Panc1 (cell line): ENCODE measurements at regions not wholly inside any gene's neighbourhood (a gene's known extent, or its start where the extent isn't known, plus 50 kb on each side); places are given as distances from the start of the nearest gene placed in this dataset.

Experiments
- ATAC-seq: fragments of 200-7000 bp; cut with Tn5 transposase; 2 replicates; pipeline ENCODE4 v1.9.1; 2020; ENCODE audit warnings: mild to moderate bottlenecking, moderate library complexity
- BruUV-seq: library from RNA; stranded (reverse); fragments of 400-500 nt; replicated peaks from 2 replicates; lab custom pipeline; 2021; lab: Mats Ljungman, UMichigan
- CTCF ChIA-PET: fragments of 300-600 bp; sonication (Branson Sonifier 250); formaldehyde crosslinking; loops from one replicate; lab custom pipeline; 2022; ENCODE audit warnings: antibody characterized with exemption; lab: Charles Lee
- POLR2A ChIA-PET: fragments of 300-600 bp; sonication (Branson Sonifier 250); formaldehyde crosslinking; loops from one replicate; lab custom pipeline; 2022; ENCODE audit warnings: antibody characterized with exemption; lab: Charles Lee
- DNase-seq: peaks from one replicate; pipeline ENCODE4 v3.0.0-alpha.2; 2010; ENCODE audit warnings: low read depth, low spot score
- H3K27ac ChIP-seq: 2 replicates; pipeline ENCODE4 v1.5.1; 2011; ENCODE audit warnings: mild to moderate bottlenecking, low read length, inconsistent platforms
- H3K27me3 ChIP-seq: fragments of 200-500 bp; sonication (Bioruptor generic); 2 replicates; pipeline ENCODE4 v1.6.0; 2014; ENCODE audit warnings: low read length, inconsistent platforms; ENCODE audit not compliant: control insufficient read depth, insufficient read depth
- H3K36me3 ChIP-seq: fragments of 200-500 bp; sonication (Bioruptor generic); 2 replicates; pipeline ENCODE4 v1.5.1; 2014; ENCODE audit warnings: inconsistent platforms, mild to moderate bottlenecking, low read length, moderate library complexity; ENCODE audit not compliant: control insufficient read depth, insufficient read depth
- H3K4me1 ChIP-seq: 2 replicates; pipeline ENCODE4 v1.5.1; 2011; ENCODE audit warnings: inconsistent platforms, mild to moderate bottlenecking, low read length, moderate library complexity; ENCODE audit not compliant: control insufficient read depth, insufficient read depth
- H3K4me3 ChIP-seq, 2 experiments: 2 replicates each; pipeline ENCODE4 v1.5.1; 2011 to 2012; ENCODE audit warnings: low read depth in 2 of 2, low read length in 2 of 2, mild to moderate bottlenecking in 2 of 2, inconsistent platforms in 1 of 2, moderate library complexity in 1 of 2
- H3K9me3 ChIP-seq: fragments of 200-500 bp; sonication (Bioruptor generic); 2 replicates; pipeline ENCODE4 v1.5.1; 2014; ENCODE audit warnings: low read depth, mild to moderate bottlenecking, inconsistent platforms, low read length, moderate library complexity; ENCODE audit not compliant: control insufficient read depth, insufficient read depth
- CTCF ChIP-seq: fragments of 450-650 bp; IDR thresholded peaks from 2 replicates; pipeline ENCODE4 v1.5.1; 2017; ENCODE audit warnings: mild to moderate bottlenecking
- POLR2AphosphoS5 ChIP-seq: IDR thresholded peaks from 2 replicates; pipeline ENCODE4 v1.6.1; 2012; ENCODE audit warnings: mild to moderate bottlenecking, low read depth, low read length, moderate library complexity
- SIN3A ChIP-seq: IDR thresholded peaks from 2 replicates; pipeline ENCODE4 v1.6.1; 2012; ENCODE audit warnings: low read depth, mild to moderate bottlenecking, low read length, moderate library complexity, borderline replicate concordance; ENCODE audit not compliant: insufficient read depth
- TCF7L2 ChIP-seq: IDR thresholded peaks from 2 replicates; pipeline ENCODE4 v1.6.1; 2011; ENCODE audit warnings: mild to moderate bottlenecking, low read depth, low read length, inconsistent platforms
- in situ Hi-C: cut with HindIII; loops from 2 replicates; pipeline ENCODE4 v1.10.0; 2016; ENCODE audit warnings: low sequenced_read_pairs, low pct_unique_long_range_greater_than_20kb
- intact Hi-C: fragments of 100-400 bp; cut with micrococcal nuclease; formaldehyde crosslinking; loops from one replicate; pipeline ENCODE4 v1.10.0; 2022; ENCODE audit not compliant: unreplicated experiment
- TF ChIP-seq, protein P1 (sequence below), 2 experiments: IDR thresholded peaks; 2 replicates each; pipeline ENCODE4 v1.6.1; 2011 to 2012; ENCODE audit warnings: low read depth in 2 of 2, control low read depth in 1 of 2, low read length in 1 of 2, mild to moderate bottlenecking in 1 of 2, moderate library complexity in 1 of 2; ENCODE audit not compliant: insufficient read depth in 1 of 2

- CTCF ChIA-PET: no interaction called here
Measured at GRCh38 chr21:41037212-41037611, 130.7 kb upstream of the BACE2 start.

DNA sequence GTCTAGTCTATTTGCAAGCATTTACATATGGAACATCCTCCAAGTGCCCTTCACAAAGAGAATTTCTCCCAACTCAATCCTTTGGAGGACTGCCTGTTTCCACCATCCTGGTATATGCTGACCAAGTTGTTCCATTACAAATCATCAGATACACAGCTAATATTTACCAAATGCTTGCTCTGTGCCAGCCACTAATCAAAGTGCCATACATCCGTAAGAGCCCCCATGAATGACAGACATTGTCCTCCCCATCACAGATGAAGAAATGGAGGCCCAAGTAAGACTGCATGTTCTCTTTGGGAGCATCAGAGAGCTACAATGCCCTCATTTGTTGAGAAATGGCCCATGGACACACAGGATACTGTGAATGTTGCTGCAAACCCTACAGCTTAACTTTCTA is 130.0 kb upstream of the BACE2 start:
- ATAC-seq: no peak
- CTCF ChIA-PET: no interaction called here
- no peak overlapping the region for H3K27ac ChIP-seq
- H3K4me1 ChIP-seq: no peaks in the 10 kb centered on the region
- H3K36me3 ChIP-seq: no peaks in the 10 kb centered on the region
- no peak for DNase-seq
- TF ChIP-seq SIN3A (no peak), TCF7L2 (no peak), CTCF (no peak)
- TF ChIP-seq, protein P1, sequence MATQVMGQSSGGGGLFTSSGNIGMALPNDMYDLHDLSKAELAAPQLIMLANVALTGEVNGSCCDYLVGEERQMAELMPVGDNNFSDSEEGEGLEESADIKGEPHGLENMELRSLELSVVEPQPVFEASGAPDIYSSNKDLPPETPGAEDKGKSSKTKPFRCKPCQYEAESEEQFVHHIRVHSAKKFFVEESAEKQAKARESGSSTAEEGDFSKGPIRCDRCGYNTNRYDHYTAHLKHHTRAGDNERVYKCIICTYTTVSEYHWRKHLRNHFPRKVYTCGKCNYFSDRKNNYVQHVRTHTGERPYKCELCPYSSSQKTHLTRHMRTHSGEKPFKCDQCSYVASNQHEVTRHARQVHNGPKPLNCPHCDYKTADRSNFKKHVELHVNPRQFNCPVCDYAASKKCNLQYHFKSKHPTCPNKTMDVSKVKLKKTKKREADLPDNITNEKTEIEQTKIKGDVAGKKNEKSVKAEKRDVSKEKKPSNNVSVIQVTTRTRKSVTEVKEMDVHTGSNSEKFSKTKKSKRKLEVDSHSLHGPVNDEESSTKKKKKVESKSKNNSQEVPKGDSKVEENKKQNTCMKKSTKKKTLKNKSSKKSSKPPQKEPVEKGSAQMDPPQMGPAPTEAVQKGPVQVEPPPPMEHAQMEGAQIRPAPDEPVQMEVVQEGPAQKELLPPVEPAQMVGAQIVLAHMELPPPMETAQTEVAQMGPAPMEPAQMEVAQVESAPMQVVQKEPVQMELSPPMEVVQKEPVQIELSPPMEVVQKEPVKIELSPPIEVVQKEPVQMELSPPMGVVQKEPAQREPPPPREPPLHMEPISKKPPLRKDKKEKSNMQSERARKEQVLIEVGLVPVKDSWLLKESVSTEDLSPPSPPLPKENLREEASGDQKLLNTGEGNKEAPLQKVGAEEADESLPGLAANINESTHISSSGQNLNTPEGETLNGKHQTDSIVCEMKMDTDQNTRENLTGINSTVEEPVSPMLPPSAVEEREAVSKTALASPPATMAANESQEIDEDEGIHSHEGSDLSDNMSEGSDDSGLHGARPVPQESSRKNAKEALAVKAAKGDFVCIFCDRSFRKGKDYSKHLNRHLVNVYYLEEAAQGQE (IDR thresholded peaks at IDR 0.05; ENCODE audit: insufficient read depth in 1 of 2, low read depth in 2 of 2, low read length in 1 of 2): no peak
- H3K4me3 ChIP-seq: no peak overlapping the region
- no TSS peak for BruUV-seq
- H3K27me3 ChIP-seq: no peaks in the 10 kb centered on the region
- POLR2A ChIA-PET: no interaction called here
- intact Hi-C loops: no loop called here
- no peaks in the 10 kb centered on the region for H3K9me3 ChIP-seq
- in situ Hi-C loops: no loop called here

More at GRCh38 chr21:41037212-41037611, 130.7 kb upstream of the BACE2 start:
- POLR2A ChIA-PET: no interaction called here
- no peaks in the 10 kb centered on the region for H3K4me1 ChIP-seq
- H3K36me3 ChIP-seq: no peaks in the 10 kb centered on the region
- in situ Hi-C loops: no loop called here
- ATAC-seq: no peak
- TF ChIP-seq CTCF (no peak), TCF7L2 (no peak), POLR2AphosphoS5 (no peak)
- TF ChIP-seq, protein P1 (IDR thresholded peaks at IDR 0.05; ENCODE audit: insufficient read depth in 1 of 2, low read depth in 2 of 2, low read length in 1 of 2): no peak
- H3K9me3 ChIP-seq: no peaks in the 10 kb centered on the region
- H3K27me3 ChIP-seq: no peaks in the 10 kb centered on the region
- H3K4me3 ChIP-seq: no peak overlapping the region
- DNase-seq: no peak
- no TSS peak for BruUV-seq
- intact Hi-C loops: no loop called here
- no peak overlapping the region for H3K27ac ChIP-seq
